MM.1S (cell line): ENCODE measurements at regions not wholly inside any gene's neighbourhood (a gene's known extent, or its start where the extent isn't known, plus 50 kb on each side); places are given as distances from the start of the nearest gene placed in this dataset.

Experiments used
- EZH2 ChIP-seq: fragments of 300-600 bp; sonication (generic); optimal IDR thresholded peaks from 2 replicates; pipeline ENCODE3; 2017; ENCODE audit warnings: low read depth, mild to moderate bottlenecking, antibody characterized with exemption, low read length, mixed read lengths
- EZH2phosphoT487 ChIP-seq: fragments of 300-600 bp; sonication (generic); IDR thresholded peaks from 2 replicates; pipeline ENCODE4 v1.6.1; 2018; ENCODE audit warnings: antibody characterized with exemption, low read length
- TF ChIP-seq, protein P1 (sequence below): fragments of 300-600 bp; sonication (generic); IDR thresholded peaks from 2 replicates; pipeline ENCODE4 v1.5.1; 2016; ENCODE audit warnings: antibody characterized with exemption, low read length, mixed read lengths

DNA sequence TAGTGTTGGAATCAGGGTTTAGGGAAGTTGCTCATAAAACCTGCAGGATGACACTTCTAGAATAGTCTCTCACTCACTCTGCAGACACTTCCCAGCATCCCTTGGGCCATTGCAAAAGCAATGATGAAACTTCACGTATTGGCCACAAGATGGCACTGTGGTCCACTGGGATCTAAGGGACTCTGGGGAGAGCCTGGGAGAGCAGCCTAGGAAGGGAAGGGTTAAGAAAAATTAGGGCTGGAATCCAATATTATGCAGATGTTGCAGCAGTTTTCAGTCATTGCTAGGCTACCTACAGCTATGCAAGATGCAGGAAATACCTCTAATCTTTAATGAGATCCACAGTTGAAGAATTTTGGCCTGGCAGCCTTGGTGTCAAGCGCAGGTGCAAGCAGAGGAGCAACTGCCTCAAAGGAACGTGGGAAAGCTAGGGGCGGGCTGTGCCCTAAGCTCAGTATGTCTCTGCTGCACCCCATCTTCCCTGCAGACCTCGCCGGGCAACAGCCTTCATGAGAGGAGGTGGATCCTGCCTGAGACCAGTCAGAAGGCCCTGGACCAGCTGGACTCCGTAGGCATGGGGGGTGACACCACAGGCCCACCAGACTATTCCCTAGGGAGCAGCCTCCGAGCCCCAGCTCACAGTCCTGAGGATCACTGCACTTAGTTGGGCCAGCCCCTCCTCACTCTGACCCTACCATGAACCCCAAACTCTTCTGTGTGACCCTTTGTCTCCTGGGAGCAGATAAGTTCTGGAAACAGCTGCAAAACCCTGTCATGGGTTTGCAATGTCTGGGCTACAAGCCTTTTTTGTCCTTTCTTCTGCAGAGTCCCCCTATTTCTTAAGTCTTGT is 127.9 kb upstream of the PRSS58 start:
- TF ChIP-seq, protein P1, sequence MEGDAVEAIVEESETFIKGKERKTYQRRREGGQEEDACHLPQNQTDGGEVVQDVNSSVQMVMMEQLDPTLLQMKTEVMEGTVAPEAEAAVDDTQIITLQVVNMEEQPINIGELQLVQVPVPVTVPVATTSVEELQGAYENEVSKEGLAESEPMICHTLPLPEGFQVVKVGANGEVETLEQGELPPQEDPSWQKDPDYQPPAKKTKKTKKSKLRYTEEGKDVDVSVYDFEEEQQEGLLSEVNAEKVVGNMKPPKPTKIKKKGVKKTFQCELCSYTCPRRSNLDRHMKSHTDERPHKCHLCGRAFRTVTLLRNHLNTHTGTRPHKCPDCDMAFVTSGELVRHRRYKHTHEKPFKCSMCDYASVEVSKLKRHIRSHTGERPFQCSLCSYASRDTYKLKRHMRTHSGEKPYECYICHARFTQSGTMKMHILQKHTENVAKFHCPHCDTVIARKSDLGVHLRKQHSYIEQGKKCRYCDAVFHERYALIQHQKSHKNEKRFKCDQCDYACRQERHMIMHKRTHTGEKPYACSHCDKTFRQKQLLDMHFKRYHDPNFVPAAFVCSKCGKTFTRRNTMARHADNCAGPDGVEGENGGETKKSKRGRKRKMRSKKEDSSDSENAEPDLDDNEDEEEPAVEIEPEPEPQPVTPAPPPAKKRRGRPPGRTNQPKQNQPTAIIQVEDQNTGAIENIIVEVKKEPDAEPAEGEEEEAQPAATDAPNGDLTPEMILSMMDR: peak; percentile 98
- TF ChIP-seq EZH2phosphoT487: no peak
- no peak for TF ChIP-seq EZH2
